ENCODE measurements at regions not wholly inside any gene's neighbourhood (a gene's known extent, or its start where the extent isn't known, plus 50 kb on each side); places are given as distances from the start of the nearest gene placed in this dataset.
"Not testable (repeated sequence)": the region's sequence is repeated elsewhere in the genome, so short reads cannot be mapped to it uniquely, and the experiment has no call there.

- TF ChIP-seq POLR2AphosphoS5, CTCF, POLR2A (IDR thresholded peaks at IDR 0.05): not testable (repeated sequence)
Observed at GRCh38 chrX:92333194-92333593, 554.0 kb downstream of the PCDH11X start.
